Epithelial cell of proximal tubule (primary cell): ENCODE measurements at regions not wholly inside any gene's neighbourhood (a gene's known extent, or its start where the extent isn't known, plus 50 kb on each side); places are given as distances from the start of the nearest gene placed in this dataset.

ENCODE experiments used
- DNase-seq: peaks from one replicate; pipeline ENCODE4 v3.0.0-alpha.2; 2011; ENCODE audit warnings: low read depth
- H3K4me3 ChIP-seq: 2 replicates; pipeline ENCODE4 v1.5.1; 2011; ENCODE audit warnings: low read depth, mild to moderate bottlenecking, low read length
- TF ChIP-seq, protein P1 (sequence below): conservative IDR thresholded peaks from 2 replicates; pipeline ENCODE4 v1.5.1; 2012; ENCODE audit warnings: low read depth, mild to moderate bottlenecking, low read length

DNA sequence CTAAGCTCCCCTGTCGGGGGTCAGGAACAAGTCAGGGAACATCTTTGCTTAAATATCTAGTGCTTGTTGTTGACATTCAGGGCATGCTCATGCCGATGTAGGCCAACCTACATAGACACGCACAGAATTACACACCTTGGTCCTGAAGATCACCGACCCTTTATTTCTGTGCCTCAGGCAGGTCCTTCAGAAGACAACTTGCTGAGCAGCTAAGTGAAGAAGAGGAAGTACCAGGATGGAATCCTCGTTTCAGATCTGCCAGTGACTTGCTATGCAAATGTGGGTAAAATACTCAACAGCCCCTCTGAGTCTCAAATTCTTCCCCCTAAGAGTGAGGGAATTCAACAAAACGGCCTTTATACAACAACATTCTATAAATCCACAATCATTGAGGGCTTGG is 494.7 kb downstream of the BCL11A start:
- H3K4me3 ChIP-seq = no peak overlapping the region
- TF ChIP-seq, protein P1, sequence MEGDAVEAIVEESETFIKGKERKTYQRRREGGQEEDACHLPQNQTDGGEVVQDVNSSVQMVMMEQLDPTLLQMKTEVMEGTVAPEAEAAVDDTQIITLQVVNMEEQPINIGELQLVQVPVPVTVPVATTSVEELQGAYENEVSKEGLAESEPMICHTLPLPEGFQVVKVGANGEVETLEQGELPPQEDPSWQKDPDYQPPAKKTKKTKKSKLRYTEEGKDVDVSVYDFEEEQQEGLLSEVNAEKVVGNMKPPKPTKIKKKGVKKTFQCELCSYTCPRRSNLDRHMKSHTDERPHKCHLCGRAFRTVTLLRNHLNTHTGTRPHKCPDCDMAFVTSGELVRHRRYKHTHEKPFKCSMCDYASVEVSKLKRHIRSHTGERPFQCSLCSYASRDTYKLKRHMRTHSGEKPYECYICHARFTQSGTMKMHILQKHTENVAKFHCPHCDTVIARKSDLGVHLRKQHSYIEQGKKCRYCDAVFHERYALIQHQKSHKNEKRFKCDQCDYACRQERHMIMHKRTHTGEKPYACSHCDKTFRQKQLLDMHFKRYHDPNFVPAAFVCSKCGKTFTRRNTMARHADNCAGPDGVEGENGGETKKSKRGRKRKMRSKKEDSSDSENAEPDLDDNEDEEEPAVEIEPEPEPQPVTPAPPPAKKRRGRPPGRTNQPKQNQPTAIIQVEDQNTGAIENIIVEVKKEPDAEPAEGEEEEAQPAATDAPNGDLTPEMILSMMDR = no peak
- no peak for DNase-seq

DNA sequence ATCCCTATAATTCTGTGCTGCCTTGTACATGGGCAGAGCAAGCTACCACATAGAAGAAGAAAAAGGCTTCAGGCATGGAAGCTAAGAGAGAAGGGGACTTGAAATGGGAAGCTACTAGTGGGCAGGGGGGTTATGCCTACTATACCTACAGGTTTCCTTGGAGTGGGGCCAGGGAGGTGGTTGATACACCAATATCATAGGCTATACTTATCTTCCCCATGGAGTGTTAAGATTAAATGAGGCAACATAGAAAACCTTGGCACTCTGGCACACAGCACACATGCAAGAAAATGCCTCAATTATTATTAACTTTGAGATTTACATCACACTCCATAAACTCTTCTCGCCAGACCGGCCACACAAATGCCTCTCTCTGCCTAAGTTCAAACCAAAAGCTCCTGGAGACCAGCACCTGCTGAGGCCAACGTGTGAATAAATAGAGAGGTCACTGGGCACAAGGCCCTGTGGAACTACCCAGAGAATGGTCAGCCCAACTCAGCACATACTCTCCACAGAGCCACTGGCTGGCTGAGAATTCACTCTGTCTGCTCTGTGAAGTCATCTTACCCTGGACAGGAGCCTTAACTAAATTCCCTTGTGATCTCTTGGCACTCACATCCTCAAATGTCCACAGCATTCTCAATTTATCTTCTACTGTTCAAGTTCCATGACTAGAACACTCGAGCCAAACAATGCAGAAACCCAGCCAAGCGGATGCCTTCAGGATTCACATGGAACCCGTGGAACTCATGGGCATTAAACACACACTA is 498.7 kb downstream of the BCL11A start:
- TF ChIP-seq, protein P1 = no peak
- DNase-seq = peak; percentile 4
- H3K4me3 ChIP-seq = no peak overlapping the region

DNA sequence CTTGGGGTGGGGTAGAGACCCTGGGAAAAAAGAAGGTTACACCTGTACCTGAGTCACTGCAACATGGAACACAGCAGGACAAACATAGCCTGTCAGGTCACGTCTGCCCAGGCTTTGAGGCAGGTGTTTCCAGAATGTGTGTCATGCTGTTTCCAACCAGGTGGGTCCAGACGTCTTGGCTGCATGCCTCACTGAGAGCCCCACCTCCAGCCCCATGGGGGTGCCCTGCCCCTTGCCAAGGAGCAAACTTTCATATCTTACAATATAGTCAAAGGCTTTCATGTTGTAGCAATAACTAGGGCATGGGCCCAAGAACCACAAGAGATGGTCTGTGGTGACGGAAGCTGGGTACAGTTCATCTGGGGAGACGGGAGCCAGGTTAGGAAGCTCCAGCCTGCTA is 499.7 kb downstream of the BCL11A start:
- H3K4me3 ChIP-seq = no peak overlapping the region
- no peak for DNase-seq
- TF ChIP-seq, protein P1 = no peak

DNA sequence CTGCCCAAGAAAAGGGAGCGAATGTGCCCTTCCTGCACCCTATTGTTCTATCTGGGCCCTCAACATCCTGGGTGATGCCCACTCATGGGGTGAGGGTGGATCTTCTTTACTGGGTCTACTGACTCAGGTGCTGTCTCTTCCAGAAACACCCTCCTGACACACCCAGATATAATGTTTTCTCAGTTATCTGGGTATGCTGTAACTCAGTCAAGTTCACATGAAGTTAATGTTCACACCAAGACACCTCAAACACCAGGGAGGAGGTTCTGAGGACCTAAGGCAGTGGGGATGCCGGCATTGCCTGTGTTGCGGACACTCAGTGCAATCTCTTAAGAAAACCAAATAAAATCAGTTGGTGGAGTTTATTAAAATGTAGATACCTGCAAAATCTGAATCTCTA is 500.9 kb downstream of the BCL11A start:
- DNase-seq = no peak
- TF ChIP-seq, protein P1 = no peak

DNA sequence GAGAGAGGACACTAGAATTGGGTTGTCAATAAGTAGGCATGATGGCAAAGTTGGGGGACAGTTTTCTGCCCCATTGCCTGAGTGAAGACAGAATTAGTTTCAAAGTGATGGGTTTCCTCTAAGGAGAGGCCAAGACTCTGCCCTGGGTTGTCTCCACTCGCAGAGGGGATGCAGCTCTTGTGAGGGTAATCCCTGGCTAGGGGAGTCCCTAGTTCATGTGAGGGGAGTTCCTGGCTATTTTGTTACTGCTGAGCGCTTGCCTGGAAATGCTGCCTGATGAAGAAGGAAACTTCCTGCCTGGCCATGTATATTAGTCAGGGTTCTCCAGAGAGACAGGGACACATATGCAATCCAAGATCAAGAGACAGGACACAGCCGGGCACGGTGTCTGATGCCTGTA is 501.5 kb downstream of the BCL11A start:
- no peak overlapping the region for H3K4me3 ChIP-seq
- DNase-seq = no peak
- TF ChIP-seq, protein P1 = no peak

More for the DNA sequence above, 500.9 kb downstream of the BCL11A start:
- no peak overlapping the region for H3K4me3 ChIP-seq

DNA sequence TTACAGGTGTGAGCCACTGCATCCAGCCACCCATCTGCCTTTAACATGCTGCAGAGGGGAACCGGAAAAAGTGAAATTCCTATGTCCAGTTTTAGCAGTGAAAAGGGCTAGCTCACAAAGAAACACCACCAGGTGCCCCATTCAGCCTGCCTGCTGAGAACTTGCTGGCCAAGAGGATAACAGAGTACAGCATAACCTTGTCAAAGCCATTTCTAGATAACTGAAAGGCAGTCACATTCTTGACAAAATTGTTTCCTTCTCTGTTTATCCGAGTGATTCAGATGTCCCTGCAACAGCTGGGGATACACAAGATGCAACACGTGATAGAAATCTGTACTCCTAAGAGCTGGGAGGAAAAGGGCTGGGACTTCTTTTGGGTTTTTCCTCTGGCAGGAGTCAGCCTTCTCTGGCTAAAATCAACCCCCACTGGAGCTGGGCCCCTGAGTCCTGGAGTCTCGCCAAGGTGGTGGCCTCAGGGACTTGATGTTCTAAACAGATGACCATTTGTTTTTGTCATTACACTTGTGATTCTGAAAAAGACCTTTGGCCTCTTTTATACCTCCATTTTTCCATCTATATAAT is 505.4 kb downstream of the BCL11A start:
- no peak for DNase-seq
- no peak overlapping the region for H3K4me3 ChIP-seq
- TF ChIP-seq, protein P1 = no peak

DNA sequence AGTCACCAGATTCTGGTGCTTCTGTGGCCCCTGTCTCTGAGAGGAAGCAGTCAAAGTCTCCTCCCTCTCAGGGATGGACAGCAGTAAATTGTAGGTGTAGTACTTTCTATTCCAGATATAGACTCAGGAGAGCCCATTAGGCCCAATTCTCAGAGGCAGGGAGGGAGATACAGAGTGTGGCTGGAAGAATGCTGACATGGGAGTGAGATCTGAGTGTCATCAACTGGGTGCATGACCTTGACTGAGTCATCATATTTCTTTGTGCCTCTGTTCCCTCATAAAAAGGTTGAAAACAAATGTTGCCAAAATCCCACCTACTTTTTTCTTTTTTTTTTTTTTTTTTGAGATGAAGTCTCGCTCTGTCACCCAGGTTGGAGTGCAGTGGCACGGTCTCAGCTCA is 506.1 kb downstream of the BCL11A start:
- no peak overlapping the region for H3K4me3 ChIP-seq
- DNase-seq = no peak
- TF ChIP-seq, protein P1 = no peak
